HG03064 (cell line): ENCODE measurements at regions not wholly inside any gene's neighbourhood (a gene's known extent, or its start where the extent isn't known, plus 50 kb on each side); places are given as distances from the start of the nearest gene placed in this dataset.

ENCODE experiments used
- ATAC-seq: cut with Tn5 transposase; IDR thresholded peaks from one replicate; pipeline ENCODE4 v1.9.1; 2021; ENCODE audit warnings: low read depth; ENCODE audit not compliant: unreplicated experiment

- no peak for ATAC-seq
Measured at GRCh38 chr1:106962591-106962990, 93.9 kb upstream of the PRMT6 start.

DNA sequence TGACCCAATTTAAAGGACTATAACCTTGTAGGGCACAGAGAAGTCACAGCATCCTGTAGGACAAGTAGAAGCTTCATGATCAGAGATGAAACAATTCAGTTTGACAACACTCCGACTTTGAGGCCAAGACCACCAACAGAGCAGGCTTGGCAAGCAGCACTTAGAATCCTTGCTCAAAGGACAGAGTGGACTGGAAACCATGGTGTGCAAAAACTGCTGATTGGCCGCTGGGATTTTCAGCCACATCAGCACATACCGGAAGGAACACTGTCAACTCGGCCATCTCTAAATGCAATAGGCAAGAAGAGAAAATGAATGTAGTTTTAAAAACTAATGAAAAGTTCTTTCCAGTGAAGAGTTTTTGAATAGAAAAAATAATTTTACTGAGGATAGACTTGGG is 92.0 kb upstream of the PRMT6 start:
- ATAC-seq: no peak

- no peak for ATAC-seq
Measured at GRCh38 chr1:106968644-106969043, 87.8 kb upstream of the PRMT6 start.

DNA sequence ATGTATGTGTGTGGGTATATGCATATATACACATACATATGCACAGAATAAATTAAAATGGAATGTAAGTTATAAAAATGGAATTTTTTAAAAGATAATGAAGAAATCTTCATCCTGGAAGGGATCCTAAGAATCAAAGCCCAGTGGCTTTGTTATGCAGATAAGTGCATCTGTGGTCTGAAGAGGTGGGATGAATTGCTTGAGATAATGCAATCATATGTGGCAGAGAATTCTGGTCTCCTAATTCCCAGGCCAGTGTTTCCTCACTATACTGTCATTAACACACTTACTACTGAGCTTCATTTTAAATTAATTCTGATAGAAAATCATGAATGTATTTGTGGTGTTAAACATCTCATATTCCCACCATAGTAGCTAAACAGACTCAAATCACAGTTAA is 86.7 kb upstream of the PRMT6 start:
- ATAC-seq: no peak

DNA sequence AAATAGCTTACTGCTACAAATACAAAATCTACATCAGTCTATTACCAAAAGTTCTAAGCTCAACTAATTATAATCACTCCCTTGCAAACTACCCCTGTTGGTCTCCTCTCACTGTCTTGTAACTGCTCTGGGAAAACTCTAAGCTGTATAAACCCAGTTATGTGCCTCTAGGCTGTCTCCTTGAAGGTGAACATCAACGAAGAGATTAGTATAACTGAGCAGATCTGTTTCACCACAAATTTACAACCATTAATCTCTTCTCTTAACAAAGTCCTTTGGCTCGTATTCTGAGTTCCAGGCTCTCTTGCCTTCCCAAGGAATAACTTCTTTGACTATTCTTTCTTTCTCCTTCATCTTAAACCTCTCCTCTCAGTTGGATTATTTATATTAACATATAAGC is 84.4 kb upstream of the PRMT6 start:
- ATAC-seq: no peak

DNA sequence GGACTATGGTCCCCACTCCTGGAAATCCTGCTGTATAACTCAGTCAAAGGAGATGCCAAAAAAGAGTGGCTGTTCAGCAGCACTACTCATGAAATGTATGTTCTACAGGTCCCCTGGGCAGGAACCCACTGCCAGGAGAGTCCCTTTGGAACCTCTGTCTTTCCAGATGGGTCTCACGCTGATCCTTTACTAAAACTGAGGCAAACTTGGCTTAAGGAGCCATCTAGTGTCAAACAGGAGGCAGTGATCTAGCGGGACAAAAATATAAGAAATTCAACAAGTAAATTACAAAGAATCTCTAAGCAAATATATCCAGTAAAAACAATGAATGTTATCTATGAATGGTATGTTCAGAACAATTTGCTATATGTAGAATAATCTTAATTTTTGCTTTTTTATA is 80.5 kb upstream of the PRMT6 start:
- no peak for ATAC-seq

DNA sequence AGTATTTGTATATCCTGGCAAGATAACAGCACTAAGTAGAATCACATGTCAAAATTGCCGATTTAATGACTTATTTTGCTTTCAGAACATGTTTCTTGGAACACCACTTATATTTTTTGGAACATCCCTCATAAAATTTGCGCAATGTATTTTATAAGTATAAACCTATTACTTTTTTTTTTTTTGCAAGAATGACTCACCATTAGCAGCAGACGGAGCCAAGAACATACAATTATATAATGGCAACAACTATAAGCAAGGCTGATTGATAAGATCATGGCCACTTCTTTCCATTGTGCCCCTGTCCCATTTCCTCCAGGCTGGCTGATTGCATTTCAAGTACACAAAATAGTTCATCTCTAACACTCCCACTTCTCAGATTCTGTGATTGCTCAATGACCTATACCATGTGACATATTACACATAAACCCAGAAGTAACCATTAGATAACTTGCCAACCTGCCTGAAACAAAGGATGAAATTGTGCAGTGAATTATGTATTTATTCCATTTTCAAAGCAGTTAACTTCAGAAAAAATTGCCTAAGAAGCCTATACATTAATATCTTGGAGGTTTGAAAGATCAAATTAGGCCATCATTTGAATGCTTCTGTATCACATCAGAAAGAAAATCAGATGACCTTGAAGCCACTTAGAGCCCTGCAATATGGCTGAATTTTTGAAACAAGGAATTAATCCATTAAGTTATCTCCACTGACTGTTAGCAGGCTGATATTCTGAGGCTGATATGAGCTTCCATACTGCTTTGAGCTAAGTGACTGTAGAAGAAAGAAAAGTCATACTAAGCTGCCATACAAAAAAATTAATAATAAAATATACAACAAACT is 77.8 kb upstream of the PRMT6 start:
- no peak for ATAC-seq

- no peak for ATAC-seq
Measured at GRCh38 chr1:106979371-106979770, 77.1 kb upstream of the PRMT6 start.

GRCh38 chr1:106980121-106980520 is 76.4 kb upstream of the PRMT6 start:
- no peak for ATAC-seq

DNA sequence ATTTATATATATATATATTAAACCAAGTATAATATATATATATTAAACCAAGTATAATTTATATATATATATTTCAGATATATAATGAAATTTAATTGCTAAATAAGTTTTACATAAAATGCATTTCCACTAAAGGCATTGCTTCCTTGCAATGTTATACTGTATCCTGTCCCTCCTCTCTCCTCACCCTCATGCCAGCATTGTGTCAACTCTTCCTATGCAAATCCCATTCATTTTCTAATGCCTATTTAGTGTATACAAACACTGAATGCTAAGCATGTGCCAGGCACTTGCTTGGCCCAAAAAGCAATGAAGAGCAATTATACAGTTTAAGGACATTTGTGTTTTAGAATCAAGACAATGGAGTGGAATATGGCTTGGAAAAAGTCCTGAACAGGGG is 71.7 kb upstream of the PRMT6 start:
- no peak for ATAC-seq

DNA sequence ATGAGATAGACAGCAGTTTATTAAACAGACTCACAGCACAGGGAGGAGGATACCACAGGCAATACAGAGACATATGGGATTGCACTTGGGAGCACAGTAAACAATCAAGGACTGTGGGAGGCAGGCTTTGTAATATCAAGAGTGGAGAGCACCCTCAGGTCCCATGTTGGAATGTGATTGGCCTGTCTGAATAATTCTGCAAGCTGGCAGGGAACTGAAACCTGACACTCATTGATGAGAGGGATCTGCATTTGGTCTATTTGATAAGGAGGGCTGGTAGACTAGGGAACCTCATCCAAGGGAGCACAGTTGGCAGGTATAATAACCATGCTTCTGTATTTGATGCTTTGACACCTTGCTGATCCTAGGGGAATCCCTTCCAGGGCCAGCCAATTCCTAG is 69.9 kb upstream of the PRMT6 start:
- ATAC-seq: no peak

DNA sequence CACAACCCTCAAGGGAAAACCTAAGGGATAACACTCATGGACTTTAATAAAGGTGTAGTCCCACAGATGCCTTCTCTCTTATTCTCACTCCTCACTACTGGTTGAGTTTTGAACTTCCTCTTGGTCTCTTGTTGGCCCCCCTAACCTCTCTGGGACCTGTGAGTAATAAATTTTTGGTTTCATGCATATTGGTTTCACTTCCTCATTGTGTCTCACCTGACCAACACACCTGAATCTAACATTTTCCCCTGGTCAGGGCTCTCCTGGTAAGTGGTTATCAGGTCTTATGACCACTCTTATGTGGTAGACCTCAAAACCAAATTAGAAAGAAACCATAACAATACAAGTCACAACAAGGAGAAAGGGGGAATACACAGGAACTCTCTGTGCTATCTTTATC is 60.5 kb upstream of the PRMT6 start:
- ATAC-seq: peak; percentile 95

- no peak for ATAC-seq
Measured at GRCh38 chr1:106998431-106999002, 58.0 kb upstream of the PRMT6 start.

DNA sequence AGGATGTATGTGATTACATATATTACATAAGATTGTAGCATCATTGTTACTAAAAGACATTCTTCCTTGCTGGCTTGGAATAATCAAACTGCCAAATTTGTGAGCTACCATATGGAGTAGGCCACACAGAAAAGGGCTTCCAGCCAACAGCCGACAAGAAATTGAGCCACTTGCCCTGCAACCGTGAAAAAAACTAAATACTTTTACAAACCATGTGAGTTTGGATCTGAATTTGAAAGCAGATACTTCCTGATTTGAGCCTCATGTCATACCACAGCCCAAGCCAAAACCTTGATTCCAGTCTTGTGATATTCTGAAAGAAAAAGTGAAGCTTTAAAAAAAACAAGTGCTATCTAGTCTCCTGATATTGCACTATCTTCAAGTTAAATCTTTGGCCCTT is 55.6 kb upstream of the PRMT6 start:
- no peak for ATAC-seq

GRCh38 chr1:107003972-107004371 is 52.5 kb upstream of the PRMT6 start:
- no peak for ATAC-seq

DNA sequence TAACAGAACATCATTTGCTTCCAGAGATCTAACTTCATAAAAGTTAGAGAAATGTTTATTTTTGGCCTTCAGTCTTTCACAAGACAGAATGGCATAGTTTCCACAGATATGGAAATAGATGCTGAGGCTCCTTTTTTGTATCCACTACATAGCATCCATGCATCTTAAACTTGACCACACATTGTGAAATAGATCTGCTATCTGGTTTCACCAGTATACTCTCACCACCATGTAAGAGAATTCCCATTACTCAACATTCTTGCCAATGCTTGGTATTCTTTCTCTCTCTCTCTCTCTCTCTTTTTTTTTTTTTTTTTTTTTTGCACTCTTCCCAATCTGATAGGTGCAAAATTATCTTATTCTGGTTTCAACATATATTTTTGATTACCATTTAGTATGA is 52.1 kb upstream of the PRMT6 start:
- ATAC-seq: no peak
